HepG2 (cell line): ENCODE measurements at regions not wholly inside any gene's neighbourhood (a gene's known extent, or its start where the extent isn't known, plus 50 kb on each side); places are given as distances from the start of the nearest gene placed in this dataset.
A peak's percentile ranks its signal among the peaks of the same experiment; 100 is the strongest.

Source experiments
- ATAC-seq: fragments of 200-7000 bp; cut with Tn5 transposase; 3 replicates; pipeline ENCODE4 v1.9.1; 2020; ENCODE audit warnings: mild to moderate bottlenecking, moderate library complexity
- BruUV-seq: library from RNA; stranded (reverse); fragments of 400-500 nt; replicated peaks from 2 replicates; lab custom pipeline; 2021; lab: Mats Ljungman, UMichigan
- CTCF ChIA-PET: fragments of 300-600 bp; formaldehyde crosslinking; extraction: SDS; loops from one replicate; lab custom pipeline; 2021; ENCODE audit warnings: low total read pairs, inconsistent platforms, low intra/inter-chr PET ratio; lab: Yijun Ruan, JAX
- POLR2A ChIA-PET: fragments of 350-600 bp; sonication (Branson Sonifier 250); formaldehyde crosslinking; loops from one replicate; lab custom pipeline; 2020; ENCODE audit warnings: antibody characterized with exemption, inconsistent platforms; lab: Yijun Ruan, JAX
- DNase-seq: peaks from one replicate; pipeline ENCODE4 v3.0.0-alpha.2; 2015; ENCODE audit warnings: low spot score
- FAIRE-seq: peaks from 3 replicates; lab custom pipeline; 2011; peaks lifted over from hg19 to GRCh38; lab: Jason Lieb, UNC
- H2AFZ ChIP-seq: one replicate; pipeline ENCODE4 v1.6.1; 2011; ENCODE audit warnings: low read length, inconsistent platforms
- H3K27ac ChIP-seq: fragments of 300-600 bp; 3 replicates; pipeline ENCODE4 v1.8.0; 2011; ENCODE audit warnings: mixed run types, mild to moderate bottlenecking, mixed read lengths, low read length, inconsistent platforms; ENCODE audit not compliant: insufficient read depth; ENCODE audit errors: extremely low read length
- H3K27me3 ChIP-seq, 2 experiments: fragments of 200-600 bp in 1 of 2; 2 replicates in 1 of 2; 3 replicates in 1 of 2; pipeline versions ENCODE4 v1.6.0 to v1.8.0; 2011; ENCODE audit warnings: low read length in 2 of 2, mild to moderate bottlenecking in 2 of 2, moderate library complexity in 2 of 2, inconsistent platforms in 1 of 2; ENCODE audit not compliant: insufficient read depth in 2 of 2, control insufficient read depth in 1 of 2
- H3K36me3 ChIP-seq, 2 experiments: fragments of 200-600 bp in 1 of 2; replicated peaks in 1 of 2; 2 replicates in 1 of 2; 3 replicates in 1 of 2; pipeline versions ENCODE4 v1.5.1 to v1.8.0; 2011; ENCODE audit warnings: low read length in 2 of 2, inconsistent platforms in 1 of 2; ENCODE audit not compliant: insufficient read depth in 2 of 2, control insufficient read depth in 1 of 2
- H3K4me1 ChIP-seq: 2 replicates; pipeline ENCODE4 v1.5.1; 2012; ENCODE audit warnings: low read length, inconsistent platforms; ENCODE audit not compliant: insufficient read depth
- H3K4me2 ChIP-seq: 2 replicates; pipeline ENCODE4 v1.6.0; 2011; ENCODE audit warnings: low read depth, low read length, inconsistent platforms
- H3K4me3 ChIP-seq, 3 experiments: fragments of 200-600 bp in 1 of 3; sonication (generic), shearing (Covaris generic) in 1 of 3; replicated peaks in 1 of 3; 2 replicates each; pipeline ENCODE4 v1.5.1; 2011 to 2016; ENCODE audit warnings: low read length in 3 of 3, inconsistent platforms in 2 of 3, low read depth in 2 of 3, mild to moderate bottlenecking in 2 of 3, control low read depth in 1 of 3, mixed read lengths in 1 of 3; ENCODE audit not compliant: insufficient read depth in 1 of 3
- H3K79me2 ChIP-seq: one replicate; pipeline ENCODE4 v1.6.1; 2011; ENCODE audit warnings: low read length, inconsistent platforms; ENCODE audit not compliant: insufficient read depth
- H3K9ac ChIP-seq: 2 replicates; pipeline ENCODE4 v1.6.0; 2011; ENCODE audit warnings: mild to moderate bottlenecking, low read depth, low read length, inconsistent platforms; ENCODE audit not compliant: insufficient read depth
- H3K9me3 ChIP-seq: 2 replicates; pipeline ENCODE4 v1.5.1; 2012; ENCODE audit warnings: mild to moderate bottlenecking, low read length
- H4K20me1 ChIP-seq: 2 replicates; pipeline ENCODE4 v1.6.0; 2011; ENCODE audit warnings: inconsistent platforms, mild to moderate bottlenecking, low read length, moderate library complexity; ENCODE audit not compliant: insufficient read depth
- GPN1 ChIP-seq: sonication (generic); formaldehyde crosslinking; IDR thresholded peaks from 2 replicates; pipeline ENCODE4 v1.5.1; 2020; ENCODE audit warnings: missing genetic modification reagents, borderline replicate concordance
- RFX1 ChIP-seq: fragments of 450-650 bp; IDR thresholded peaks from 2 replicates; pipeline ENCODE4 v1.6.1; 2017
- ZNF343 ChIP-seq: sonication (generic); formaldehyde crosslinking; IDR thresholded peaks from 2 replicates; pipeline ENCODE4 v1.4.0; 2020; ENCODE audit warnings: mild to moderate bottlenecking, missing genetic modification reagents
- ZNF768 ChIP-seq: sonication (generic); formaldehyde crosslinking; IDR thresholded peaks from 2 replicates; pipeline ENCODE4 v1.4.0; 2020; ENCODE audit warnings: missing genetic modification reagents
- WGBS: methylation state at CpG from one replicate; pipeline ENCODE4 v1.1.6; 2017; ENCODE audit warnings: low lambda C conversion rate; 5-methylcytosine and 5-hydroxymethylcytosine counted together
- in situ Hi-C: cut with HindIII; loops from 2 replicates; pipeline ENCODE4 v1.10.0; 2017; ENCODE audit warnings: low pct_unique_long_range_greater_than_20kb; ENCODE audit not compliant: extremely low pct_ligation_motif_present
- intact Hi-C: fragments of 100-400 bp; cut with micrococcal nuclease; formaldehyde crosslinking; loops from one replicate; pipeline ENCODE4 v1.10.0; 2022; ENCODE audit not compliant: unreplicated experiment
- TF ChIP-seq, protein P1 (sequence below): sonication (generic); formaldehyde crosslinking; IDR thresholded peaks from 2 replicates; pipeline ENCODE4 v1.8.0; 2022; ENCODE audit warnings: missing genetic modification reagents, mild to moderate bottlenecking, moderate library complexity, borderline replicate concordance

DNA sequence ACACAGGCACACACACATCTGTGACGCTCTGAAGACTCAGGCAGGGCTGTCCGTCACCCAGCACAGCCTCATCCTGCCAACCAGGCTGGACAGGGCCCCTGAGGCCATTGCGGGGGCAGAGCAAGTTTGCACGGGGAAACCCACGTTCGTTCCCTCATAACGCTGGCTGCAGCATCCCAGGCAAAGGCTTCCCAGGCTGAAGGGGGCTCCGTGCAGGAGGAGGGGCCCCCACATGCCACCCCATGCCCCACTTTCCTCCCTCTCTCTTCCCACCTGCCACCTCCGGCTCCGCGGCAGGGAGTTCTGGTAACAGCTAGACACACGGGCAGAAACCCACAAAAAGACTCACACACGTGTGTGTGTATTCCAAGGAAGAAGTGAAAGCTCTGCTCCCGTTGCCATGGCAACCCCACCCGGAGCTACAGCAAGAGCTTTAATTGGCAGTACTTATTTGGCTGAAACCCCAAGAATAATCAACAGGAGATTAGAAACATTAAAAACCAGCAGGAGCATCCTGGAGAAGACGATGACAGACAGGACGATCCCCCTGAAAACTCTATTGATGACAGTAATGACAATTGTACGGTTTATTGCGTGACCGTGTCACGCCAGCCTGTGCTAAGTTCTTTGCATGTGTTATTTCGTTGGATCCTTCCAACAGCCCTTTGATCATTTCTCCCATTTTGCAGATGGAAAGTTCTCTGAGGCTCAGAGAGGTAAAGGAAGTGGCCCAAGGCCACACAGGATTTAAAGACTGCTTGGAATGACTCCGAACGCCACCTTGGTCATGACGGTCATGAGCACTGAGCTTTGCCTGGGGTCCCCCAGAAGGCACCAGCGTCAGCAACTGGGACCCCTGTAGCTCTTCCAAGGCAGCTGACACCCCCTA is 247.1 kb downstream of the NPHP4 start:
- no peak for ATAC-seq

More for the DNA sequence above, 247.1 kb downstream of the NPHP4 start:
- no TSS peak for BruUV-seq
- H3K27ac ChIP-seq: no peak overlapping the region
- intact Hi-C loops (loop anchor here (5.0 to 10.0 kb wide), 2 partner anchors 108 to 230 kb away; no protein-coding TSS in a partner anchor), in situ Hi-C loops (loop anchor here (5.0 to 10.0 kb wide), 2 partner anchors 230 to 233 kb away; no protein-coding TSS in a partner anchor)
- H3K27me3 ChIP-seq: peaks cover 3 to 57% of the 10 kb centered on the region in 2 experiments; a peak in 4 of 5 replicates
- WGBS: 37% methylated on average over 18 of the region's 26 CpGs
- no peak overlapping the region for H3K9ac ChIP-seq
- no peaks in the 10 kb centered on the region for H3K36me3 ChIP-seq
- no peak overlapping the region for H2AFZ ChIP-seq
- no peak for FAIRE-seq
- CTCF ChIA-PET: interaction anchor here (1.4 to 2.1 kb wide), 2 partner anchors 105 to 235 kb away, joined by 3 to 14 read pairs; no protein-coding TSS in a partner anchor
- no peak overlapping the region for H3K4me2 ChIP-seq
- no peaks in the 10 kb centered on the region for H3K9me3 ChIP-seq
- POLR2A ChIA-PET: no interaction called here
- H3K4me1 ChIP-seq: peaks cover 8% of the 10 kb centered on the region; the same call in 1 of the 2 replicates
- no peaks in the 10 kb centered on the region for H3K79me2 ChIP-seq
- TF ChIP-seq GPN1 (no peak), RFX1 (peak; percentile 31; the same call in 1 of the 2 replicates), ZNF343 (no peak), ZNF768 (CRISPR knock-in tag) (peak; percentile 65; the same call in 1 of the 2 replicates)
- TF ChIP-seq, protein P1, sequence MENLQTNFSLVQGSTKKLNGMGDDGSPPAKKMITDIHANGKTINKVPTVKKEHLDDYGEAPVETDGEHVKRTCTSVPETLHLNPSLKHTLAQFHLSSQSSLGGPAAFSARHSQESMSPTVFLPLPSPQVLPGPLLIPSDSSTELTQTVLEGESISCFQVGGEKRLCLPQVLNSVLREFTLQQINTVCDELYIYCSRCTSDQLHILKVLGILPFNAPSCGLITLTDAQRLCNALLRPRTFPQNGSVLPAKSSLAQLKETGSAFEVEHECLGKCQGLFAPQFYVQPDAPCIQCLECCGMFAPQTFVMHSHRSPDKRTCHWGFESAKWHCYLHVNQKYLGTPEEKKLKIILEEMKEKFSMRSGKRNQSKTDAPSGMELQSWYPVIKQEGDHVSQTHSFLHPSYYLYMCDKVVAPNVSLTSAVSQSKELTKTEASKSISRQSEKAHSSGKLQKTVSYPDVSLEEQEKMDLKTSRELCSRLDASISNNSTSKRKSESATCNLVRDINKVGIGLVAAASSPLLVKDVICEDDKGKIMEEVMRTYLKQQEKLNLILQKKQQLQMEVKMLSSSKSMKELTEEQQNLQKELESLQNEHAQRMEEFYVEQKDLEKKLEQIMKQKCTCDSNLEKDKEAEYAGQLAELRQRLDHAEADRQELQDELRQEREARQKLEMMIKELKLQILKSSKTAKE (CRISPR knock-in tag): 0 out of 2 replicates have a peak, but pooled peaks have one; percentile 13
- H4K20me1 ChIP-seq: peaks cover 7% of the 10 kb centered on the region; the same call in 1 of the 2 replicates
- H3K4me3 ChIP-seq: no peak overlapping the region
- DNase-seq: no peak
